ENCODE measurements at regions not wholly inside any gene's neighbourhood (a gene's known extent, or its start where the extent isn't known, plus 50 kb on each side); places are given as distances from the start of the nearest gene placed in this dataset.
"Not testable (repeated sequence)": the region's sequence is repeated elsewhere in the genome, so short reads cannot be mapped to it uniquely, and the experiment has no call there.

- DNase-seq = no peak
These were observed 271.1 kb upstream of the CCL2 start for GRCh38 chr17:33983824-33984574.

DNA sequence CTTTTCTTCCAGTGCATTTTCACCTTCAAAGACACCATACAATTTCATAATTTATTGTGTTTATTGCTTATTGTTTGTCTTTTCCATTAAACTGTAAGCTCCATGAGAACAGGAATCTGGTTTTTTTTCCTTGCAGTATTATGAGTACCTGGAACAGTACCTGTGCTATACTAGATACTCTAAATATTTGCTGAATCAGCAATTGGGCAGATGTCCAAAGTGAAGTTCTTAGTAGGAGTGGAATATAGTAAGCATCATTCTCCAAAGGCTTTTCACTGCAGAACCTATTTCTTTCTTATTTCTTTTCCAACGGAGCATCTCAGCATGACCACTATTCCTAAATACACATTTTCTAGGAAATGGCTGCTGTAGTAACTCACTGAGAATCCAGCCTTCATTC lies 269.0 kb upstream of the CCL2 start:
- no peak for DNase-seq

DNA sequence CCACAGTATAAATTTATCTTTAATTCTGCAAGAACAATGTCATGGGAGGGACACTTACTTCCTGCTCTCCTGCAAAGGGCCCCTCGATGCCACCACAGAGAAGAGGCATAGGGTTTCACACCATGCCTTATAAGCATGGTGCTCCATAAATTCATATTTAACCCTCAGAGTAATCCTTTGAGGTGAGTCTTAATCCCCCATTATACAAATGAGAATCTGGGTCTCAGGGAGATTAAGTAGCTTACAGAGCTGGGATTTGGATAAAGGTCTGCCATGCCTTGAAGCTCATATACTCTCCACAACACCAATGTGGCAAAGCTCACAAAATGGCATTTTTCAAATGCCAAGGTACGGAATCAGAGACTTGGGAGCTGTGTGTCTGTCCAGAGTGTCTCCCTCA lies 268.5 kb upstream of the CCL2 start:
- DNase-seq = no peak

DNA sequence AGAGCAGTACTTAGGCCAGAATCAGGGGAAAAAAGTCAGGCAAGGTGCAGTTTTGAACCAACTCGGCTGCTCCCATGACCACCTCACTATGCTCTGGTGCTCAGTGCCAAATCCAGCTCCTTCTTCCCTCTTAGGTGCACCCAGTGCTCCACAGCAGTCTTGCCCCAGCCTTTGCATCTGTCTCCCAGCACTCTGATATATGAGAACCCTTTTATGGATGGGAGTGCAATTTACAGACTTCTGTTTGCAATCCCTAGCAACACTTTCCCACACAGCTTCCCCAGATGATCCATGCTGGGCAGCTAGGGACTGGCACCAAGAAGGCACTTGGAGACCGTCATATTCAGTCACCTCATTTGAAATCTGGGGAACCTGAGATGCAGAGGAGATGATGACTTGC lies 267.9 kb upstream of the CCL2 start:
- DNase-seq = no peak

- no peak for DNase-seq
These were observed 265.5 kb upstream of the CCL2 start for GRCh38 chr17:33989361-33990148.

DNA sequence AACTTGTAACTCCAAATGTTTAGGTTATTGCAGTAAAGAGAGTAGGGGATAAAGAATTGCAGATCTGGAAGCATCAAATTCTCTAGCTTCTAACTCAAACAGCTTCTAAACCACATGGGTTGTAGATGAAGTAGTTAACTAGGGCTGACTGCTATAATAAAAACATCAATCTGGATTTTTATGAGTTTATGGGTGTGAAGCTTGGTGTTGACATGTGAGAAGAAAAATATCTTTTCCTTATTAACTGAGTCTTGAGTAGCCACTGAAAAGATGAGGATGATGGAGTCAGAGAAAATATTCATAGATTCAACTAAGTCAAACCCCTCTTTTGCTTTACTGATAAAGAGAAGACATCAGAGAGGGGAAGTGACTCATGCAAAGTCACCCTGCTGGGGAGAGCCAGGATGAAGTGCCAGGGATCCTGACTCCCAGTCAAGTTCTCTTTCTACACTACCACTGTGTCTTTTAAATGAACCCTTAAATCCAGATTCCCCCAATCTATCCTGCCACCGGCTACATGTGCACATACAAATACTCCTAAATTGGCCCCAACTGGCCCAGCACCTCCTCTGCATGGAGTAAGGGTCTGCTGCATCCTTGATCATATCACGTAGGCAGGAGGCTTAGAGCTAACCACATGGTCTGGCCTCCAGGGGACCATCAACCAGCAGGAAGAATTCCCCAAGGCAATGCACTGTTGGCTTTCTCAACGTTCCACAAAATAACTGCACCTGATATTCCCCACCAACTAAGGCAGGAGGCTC lies 264.0 kb upstream of the CCL2 start:
- DNase-seq = no peak

DNA sequence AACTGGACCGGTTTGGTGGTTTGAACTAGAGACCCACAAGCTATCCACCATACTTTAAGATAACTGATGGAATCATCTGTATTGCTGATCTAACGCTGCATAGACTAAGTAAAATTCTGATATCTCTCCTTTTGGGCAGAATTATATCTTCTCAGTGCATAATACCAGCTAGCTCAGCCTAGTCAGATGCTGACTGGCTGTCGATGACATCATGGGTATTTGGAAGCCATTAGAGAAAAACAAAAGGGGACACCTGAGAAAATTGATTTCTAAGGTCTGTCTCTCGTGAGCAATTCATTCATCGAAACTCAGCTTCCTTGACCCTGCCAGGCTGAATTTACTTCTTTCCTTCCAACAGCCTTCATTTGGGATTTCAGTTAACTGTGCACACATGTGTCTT lies 263.0 kb upstream of the CCL2 start:
- no peak for DNase-seq

DNA sequence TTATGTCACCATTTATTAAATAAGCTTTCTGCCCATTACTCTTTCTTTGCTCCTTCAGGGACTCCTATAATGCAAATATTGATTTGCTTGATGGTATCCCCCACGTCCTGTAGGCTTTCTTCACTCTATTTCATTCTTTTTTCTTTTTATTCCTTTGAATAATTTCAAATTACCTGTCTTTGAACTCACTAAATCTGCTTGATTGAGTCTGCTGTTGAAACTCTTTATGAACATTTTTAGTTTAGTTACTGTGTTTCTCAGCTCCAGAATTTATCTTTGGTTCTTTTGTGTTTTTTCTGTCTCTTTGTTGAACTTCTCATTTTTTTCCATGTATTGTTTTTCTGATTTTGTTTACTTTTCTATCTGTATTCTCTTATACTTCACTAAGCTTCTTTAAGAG lies 254.4 kb upstream of the CCL2 start:
- no peak for DNase-seq

- DNase-seq = no peak
These were observed 253.8 kb upstream of the CCL2 start for GRCh38 chr17:34001246-34001645.

DNA sequence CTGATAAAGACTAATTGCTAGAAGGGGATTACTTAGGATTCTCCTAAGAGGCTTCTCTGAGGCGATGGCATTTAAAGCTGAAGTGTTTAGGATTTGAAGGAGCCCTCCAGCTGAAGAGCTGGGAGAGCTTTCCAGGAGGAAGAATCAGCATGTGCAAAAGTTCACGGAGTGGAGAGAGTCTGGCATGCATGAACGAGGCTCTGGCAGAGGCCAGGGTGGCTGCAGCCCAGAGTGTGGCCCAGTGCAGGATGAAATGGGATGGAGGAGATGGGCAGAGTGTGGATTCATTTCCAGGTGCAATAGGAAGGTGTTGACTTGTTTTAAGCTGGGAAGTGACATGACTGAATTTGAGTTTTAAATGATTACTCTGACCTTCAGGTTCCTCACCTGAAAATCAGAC lies 249.0 kb upstream of the CCL2 start:
- DNase-seq = no peak

GRCh38 chr17:34008125-34008524 lies 247.0 kb upstream of the CCL2 start:
- no peak for DNase-seq

DNA sequence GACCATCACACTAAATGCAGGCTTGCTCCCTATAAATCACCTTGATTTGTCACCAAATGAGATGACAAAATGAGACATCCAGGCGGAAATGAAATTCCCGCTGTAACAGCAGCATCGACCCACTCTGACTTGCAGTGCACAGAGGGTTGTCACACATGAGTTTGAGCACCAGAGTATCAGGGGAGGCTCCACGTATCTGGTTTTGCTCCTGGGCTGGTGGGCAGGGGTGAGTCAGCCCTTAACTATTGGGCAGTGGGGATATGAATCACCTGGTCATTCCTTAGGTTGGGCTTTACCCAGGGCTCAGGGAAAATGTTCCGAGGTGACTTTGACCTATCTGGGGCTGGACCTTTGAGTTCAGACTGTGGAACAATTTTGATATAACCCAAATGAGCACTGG lies 245.2 kb upstream of the CCL2 start:
- DNase-seq = no peak

GRCh38 chr17:34010534-34010933 lies 244.6 kb upstream of the CCL2 start:
- no peak for DNase-seq

GRCh38 chr17:34011599-34011998 lies 243.5 kb upstream of the CCL2 start:
- no peak for DNase-seq

DNA sequence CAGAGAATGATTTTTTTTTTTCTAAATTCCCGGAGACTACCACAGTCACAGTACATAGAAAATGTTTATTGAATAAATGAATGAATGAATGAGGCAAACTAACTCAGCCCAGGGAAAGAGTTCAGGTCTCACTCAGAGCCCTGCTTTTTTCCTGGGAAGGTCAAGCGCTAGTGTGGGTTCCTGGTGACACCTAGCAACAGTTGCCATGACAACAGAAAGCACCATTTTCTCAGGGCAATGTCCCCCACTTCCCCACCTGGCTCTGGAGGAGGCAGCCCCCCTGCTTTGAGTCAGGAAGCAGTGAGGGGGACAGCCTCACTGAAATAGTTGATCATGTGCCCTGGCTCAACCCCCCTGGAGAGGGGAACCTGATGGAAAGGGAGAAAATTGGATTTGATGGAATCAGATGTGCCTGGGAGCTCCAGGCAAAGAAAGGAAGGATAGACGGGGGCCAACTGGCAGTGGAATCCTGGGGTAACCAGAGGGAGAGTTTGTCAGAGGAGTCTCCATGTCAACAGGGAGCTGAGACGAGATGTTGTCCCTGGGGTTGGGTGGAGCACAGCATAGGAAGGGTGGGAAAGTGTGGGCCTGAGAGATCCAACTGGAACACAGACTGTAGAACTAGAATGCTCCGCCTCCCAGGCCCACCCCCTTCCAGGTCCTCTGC lies 242.2 kb upstream of the CCL2 start:
- no peak for DNase-seq

DNA sequence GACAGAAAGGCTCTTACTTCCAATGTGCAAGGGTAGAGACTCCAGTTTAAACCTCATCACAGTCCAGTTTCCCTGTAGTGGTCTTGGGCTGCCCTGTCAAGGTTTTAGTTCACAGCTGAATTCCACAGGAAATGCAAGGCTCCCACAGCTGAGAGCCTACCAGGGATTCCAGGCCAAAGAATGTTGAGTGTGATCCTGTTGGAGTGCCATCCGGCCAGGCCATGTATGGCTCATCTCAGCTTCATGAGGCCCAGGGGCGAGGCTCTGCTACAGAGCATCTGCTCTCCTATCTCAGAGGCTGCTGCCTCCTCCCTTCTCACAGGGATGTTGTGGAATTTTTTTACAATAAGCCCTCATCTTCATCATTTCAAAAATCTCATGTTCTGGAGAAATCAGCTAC lies 239.8 kb upstream of the CCL2 start:
- DNase-seq = no peak

DNA sequence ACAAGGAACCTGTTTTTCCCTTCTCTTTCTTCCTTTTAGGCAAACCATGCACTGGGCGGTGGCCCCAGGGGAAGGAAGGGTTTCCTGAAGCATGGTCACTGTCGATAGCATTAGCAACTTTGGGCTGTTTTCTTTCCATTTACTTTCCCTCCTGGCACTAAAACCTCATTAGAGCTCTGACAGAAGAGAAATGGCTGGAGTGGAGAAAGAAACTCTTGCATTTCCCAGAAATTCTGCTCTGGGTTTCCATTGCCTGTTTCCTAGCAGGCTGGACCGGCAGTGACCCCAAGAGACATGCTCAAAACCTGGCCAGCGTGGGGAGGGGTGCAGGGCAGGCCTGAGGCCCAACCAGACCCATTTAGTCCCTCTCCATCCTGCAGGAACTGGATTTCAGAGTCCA lies 230.7 kb upstream of the CCL2 start:
- DNase-seq = no peak

DNA sequence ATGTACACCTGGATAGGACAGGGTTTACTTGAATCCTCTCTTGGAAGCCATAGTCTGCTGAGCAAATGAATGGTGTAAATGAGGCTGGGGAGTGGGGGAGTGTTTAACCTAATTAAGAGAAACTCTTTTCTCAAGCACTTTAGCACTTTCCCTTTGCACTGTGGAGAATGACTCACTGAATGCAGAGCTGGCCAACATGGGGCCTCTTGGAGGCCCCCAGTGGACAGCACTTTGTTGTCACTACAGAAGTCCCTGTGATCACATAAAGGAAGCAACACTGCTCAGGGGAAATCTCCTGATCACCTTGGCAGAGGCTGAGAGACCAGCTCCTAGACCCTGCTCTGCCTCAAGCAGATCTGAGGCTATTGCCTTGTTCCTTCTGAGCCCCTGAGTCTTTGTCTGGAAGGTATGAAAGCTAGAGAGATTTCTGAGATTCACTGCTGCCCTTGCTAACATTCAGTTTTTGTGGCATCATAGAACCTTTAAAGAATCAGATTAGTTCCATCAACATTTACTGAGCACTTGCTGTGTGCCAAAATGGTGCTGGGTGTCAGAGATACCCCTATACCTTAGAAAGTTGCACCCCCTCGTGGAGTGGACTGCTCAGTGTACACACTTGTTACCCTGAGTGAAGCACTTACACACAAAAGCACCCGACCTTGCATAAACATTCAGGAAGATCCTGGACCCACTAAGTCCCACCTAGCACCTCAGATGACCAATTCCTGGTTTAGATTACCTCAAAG lies 230.1 kb upstream of the CCL2 start:
- no peak for DNase-seq

- not testable (repeated sequence) for DNase-seq
These were observed 224.5 kb upstream of the CCL2 start for GRCh38 chr17:34030601-34031000.

DNA sequence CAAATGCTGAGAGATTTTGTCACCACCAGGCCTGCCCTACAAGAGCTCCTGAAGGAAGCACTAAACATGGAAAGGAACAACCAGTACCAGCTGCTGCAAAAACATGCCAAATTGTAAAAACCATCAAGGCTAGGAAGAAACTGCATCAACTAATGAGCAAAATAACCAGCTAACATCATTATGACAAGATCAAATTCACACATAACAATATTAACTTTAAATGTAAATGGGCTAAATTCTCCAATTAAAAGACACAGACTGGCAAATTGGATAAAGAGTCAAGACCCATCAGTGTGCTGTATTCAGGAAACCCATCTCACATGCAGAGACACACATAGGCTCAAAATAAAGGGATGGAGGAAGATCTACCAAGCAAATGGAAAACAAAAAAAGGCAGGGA lies 222.8 kb upstream of the CCL2 start:
- DNase-seq = not testable (repeated sequence)

DNA sequence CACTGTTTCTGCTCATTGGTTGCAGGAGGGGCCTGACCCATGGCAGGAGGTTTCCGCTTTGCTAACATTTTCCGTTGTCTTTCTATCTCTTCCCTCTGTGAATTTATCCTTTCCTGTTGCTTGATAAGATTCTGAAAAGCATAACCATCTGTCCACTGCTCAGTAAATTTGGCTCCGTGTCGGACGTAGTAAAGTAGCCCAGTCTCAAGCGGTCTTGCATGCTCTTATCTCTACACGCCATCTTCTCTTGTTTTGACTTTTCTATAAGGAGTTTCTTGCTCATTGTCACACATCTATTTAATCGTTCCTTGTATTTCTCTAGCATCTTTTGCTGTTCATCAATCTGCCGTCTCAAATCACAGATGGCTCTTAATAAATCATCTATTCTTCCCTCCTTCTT lies 216.3 kb upstream of the CCL2 start:
- DNase-seq = not testable (repeated sequence)

GRCh38 chr17:34039213-34039612 lies 215.9 kb upstream of the CCL2 start:
- DNase-seq = not testable (repeated sequence)
